ENCODE measurements at regions not wholly inside any gene's neighbourhood (a gene's known extent, or its start where the extent isn't known, plus 50 kb on each side); places are given as distances from the start of the nearest gene placed in this dataset.

DNA sequence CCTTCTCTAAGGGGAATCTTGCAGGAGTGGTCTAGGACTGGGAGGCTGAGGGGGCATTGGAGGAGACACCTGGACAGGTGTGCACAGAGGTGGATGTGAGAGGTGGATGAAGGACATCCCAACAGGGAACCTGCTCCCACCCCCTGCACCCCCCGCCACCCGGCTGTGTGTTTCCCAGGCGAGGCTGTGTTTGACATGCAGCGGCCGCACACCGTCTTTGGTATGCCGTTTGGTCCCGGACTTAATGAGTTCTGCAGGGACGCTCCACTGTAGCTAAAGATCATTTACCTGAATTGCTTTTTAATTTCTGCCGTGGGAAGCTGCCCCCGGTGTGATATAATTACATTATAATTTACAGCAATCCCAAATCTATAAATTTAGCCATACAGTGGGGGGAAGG, 87.3 kb downstream of the GLI2 start:
- WGBS (ENCODE audit: low lambda C conversion rate, missing lambda C conversion rate): 89% methylated on average over 11 of the region's 11 CpGs
- Histone ChIP-seq H3K4me1 (ENCODE audit: insufficient read depth) (peaks cover 44% of the 10 kb centered on the region), H3K27ac (no peak overlapping the region), H3K4me2 (no peak overlapping the region), H2AFZ (no peak overlapping the region), H3K4me3 (no peak overlapping the region), H3K36me3 (replicated peaks; ENCODE audit: insufficient read depth, low read depth) (no peaks in the 10 kb centered on the region), H3K9me2 (replicated peaks; ENCODE audit: insufficient read depth) (no peaks in the 10 kb centered on the region), H3K27me3 (no peaks in the 10 kb centered on the region), H3K9me3 (ENCODE audit: low read depth) (no peaks in the 10 kb centered on the region), H4K20me1 (ENCODE audit: insufficient read depth, poor library complexity, severe bottlenecking) (no peaks in the 10 kb centered on the region), H3K79me2 (peaks cover 7% of the 10 kb centered on the region)
- no peak for TF ChIP-seq EZH2phosphoT487 (IDR thresholded peaks at IDR 0.05; ENCODE audit: low read depth, severe bottlenecking, unreplicated experiment)
- TF ChIP-seq, protein P1, sequence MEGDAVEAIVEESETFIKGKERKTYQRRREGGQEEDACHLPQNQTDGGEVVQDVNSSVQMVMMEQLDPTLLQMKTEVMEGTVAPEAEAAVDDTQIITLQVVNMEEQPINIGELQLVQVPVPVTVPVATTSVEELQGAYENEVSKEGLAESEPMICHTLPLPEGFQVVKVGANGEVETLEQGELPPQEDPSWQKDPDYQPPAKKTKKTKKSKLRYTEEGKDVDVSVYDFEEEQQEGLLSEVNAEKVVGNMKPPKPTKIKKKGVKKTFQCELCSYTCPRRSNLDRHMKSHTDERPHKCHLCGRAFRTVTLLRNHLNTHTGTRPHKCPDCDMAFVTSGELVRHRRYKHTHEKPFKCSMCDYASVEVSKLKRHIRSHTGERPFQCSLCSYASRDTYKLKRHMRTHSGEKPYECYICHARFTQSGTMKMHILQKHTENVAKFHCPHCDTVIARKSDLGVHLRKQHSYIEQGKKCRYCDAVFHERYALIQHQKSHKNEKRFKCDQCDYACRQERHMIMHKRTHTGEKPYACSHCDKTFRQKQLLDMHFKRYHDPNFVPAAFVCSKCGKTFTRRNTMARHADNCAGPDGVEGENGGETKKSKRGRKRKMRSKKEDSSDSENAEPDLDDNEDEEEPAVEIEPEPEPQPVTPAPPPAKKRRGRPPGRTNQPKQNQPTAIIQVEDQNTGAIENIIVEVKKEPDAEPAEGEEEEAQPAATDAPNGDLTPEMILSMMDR (IDR thresholded peaks at IDR 0.05; ENCODE audit: poor library complexity): no peak
- TF ChIP-seq EZH2 (IDR thresholded peaks at IDR 0.05; ENCODE audit: borderline replicate concordance): no peak
- DNase-seq (ENCODE audit: low spot score): no peak

DNA sequence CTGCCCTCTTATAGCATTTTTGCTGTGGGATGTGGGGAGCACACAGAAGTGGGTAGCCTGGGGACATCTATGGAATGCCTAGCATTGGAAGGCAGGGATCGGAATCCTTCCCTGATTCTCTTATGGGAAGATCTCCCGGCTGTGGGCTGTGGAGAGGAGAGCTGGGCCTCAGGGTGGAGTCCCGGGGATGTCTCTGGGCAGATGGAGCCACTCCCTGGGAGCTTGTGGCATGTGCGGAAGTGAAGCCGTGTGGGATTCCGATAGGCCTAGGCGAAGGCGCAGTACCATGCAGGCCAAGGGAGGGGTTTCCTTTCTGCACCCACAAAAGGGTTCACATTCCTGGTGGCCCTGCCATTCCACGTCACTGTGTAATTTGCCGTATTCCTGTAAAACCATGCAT, 87.9 kb downstream of the GLI2 start:
- H3K9me3 ChIP-seq (ENCODE audit: low read depth): no peaks in the 10 kb centered on the region
- H3K9me2 ChIP-seq (replicated peaks; ENCODE audit: insufficient read depth): no peaks in the 10 kb centered on the region
- no peaks in the 10 kb centered on the region for H4K20me1 ChIP-seq (ENCODE audit: insufficient read depth, poor library complexity, severe bottlenecking)
- peaks cover 39% of the 10 kb centered on the region for H3K4me1 ChIP-seq (ENCODE audit: insufficient read depth)
- WGBS (ENCODE audit: low lambda C conversion rate, missing lambda C conversion rate): 95% methylated on average over 10 of the region's 10 CpGs
- H2AFZ ChIP-seq: no peak overlapping the region
- DNase-seq (ENCODE audit: low spot score): no peak
- no peak overlapping the region for H3K4me3 ChIP-seq
- peaks cover 7% of the 10 kb centered on the region for H3K79me2 ChIP-seq
- no peak overlapping the region for H3K27ac ChIP-seq
- TF ChIP-seq EZH2phosphoT487 (IDR thresholded peaks at IDR 0.05; ENCODE audit: low read depth, severe bottlenecking, unreplicated experiment) (no peak), EZH2 (IDR thresholded peaks at IDR 0.05; ENCODE audit: borderline replicate concordance) (no peak)
- TF ChIP-seq, protein P1 (IDR thresholded peaks at IDR 0.05; ENCODE audit: poor library complexity): no peak
- H3K36me3 ChIP-seq (replicated peaks; ENCODE audit: insufficient read depth, low read depth): no peaks in the 10 kb centered on the region
- no peaks in the 10 kb centered on the region for H3K27me3 ChIP-seq
- H3K4me2 ChIP-seq: no peak overlapping the region

DNA sequence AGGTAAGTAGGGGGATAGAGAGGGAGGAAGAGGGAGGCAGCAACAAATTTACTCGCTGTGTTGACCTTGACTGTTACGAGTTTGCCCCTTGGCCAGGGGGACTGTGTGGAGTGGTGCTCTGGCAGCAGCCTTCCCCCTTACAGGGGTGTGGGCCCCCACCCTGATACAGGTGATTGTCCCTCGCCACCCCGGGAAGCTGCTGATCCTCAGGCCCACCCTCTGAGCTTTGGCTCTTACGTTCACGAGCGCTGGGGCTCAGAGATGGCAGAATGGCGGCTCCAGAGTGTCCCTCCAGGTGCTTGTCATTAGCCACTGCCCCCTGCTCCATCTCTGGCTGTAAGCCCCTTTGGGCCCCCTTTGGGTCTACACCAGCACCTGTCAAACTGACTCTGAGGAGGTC, 88.6 kb downstream of the GLI2 start:
- Histone ChIP-seq H3K4me3 (no peak overlapping the region), H4K20me1 (ENCODE audit: insufficient read depth, poor library complexity, severe bottlenecking) (peaks cover 2% of the 10 kb centered on the region), H3K27me3 (no peaks in the 10 kb centered on the region), H3K9me2 (replicated peaks; ENCODE audit: insufficient read depth) (no peaks in the 10 kb centered on the region), H3K9me3 (ENCODE audit: low read depth) (no peaks in the 10 kb centered on the region), H3K4me1 (ENCODE audit: insufficient read depth) (peaks cover 39% of the 10 kb centered on the region), H3K27ac (no peak overlapping the region), H3K4me2 (no peak overlapping the region), H2AFZ (no peak overlapping the region), H3K36me3 (replicated peaks; ENCODE audit: insufficient read depth, low read depth) (no peaks in the 10 kb centered on the region), H3K79me2 (peaks cover 7% of the 10 kb centered on the region)
- DNase-seq (ENCODE audit: low spot score): no peak
- 95% methylated on average over 8 of the region's 8 CpGs for WGBS (ENCODE audit: low lambda C conversion rate, missing lambda C conversion rate)
- no peak for TF ChIP-seq EZH2phosphoT487 (IDR thresholded peaks at IDR 0.05; ENCODE audit: low read depth, severe bottlenecking, unreplicated experiment)
- TF ChIP-seq, protein P1 (IDR thresholded peaks at IDR 0.05; ENCODE audit: poor library complexity): no peak
- no peak for TF ChIP-seq EZH2 (IDR thresholded peaks at IDR 0.05; ENCODE audit: borderline replicate concordance)
